Dedifferentiated amniotic fluid mesenchymal stem cell (primary cell): ENCODE measurements at regions not wholly inside any gene's neighbourhood (a gene's known extent, or its start where the extent isn't known, plus 50 kb on each side); places are given as distances from the start of the nearest gene placed in this dataset.

ENCODE experiments used
- DNase-seq: peaks from one replicate; pipeline ENCODE4 v3.0.0-alpha.2; 2016; ENCODE audit errors: extremely low spot score

GRCh38 chr9:108156270-108156998 is 666.9 kb upstream of the KLF4 start:
- DNase-seq = no peak

GRCh38 chr9:108153416-108153815 is 663.8 kb upstream of the KLF4 start:
- no peak for DNase-seq

GRCh38 chr9:108150736-108151586 is 661.4 kb upstream of the KLF4 start:
- DNase-seq = no peak

GRCh38 chr9:108149326-108149725 is 659.8 kb upstream of the KLF4 start:
- no peak for DNase-seq

GRCh38 chr9:108142504-108143201 is 653.1 kb upstream of the KLF4 start:
- peak; percentile 83 for DNase-seq

- no peak for DNase-seq
These were observed 652.6 kb upstream of the KLF4 start for GRCh38 chr9:108142142-108142503.

- DNase-seq = no peak
These were observed 650.3 kb upstream of the KLF4 start for GRCh38 chr9:108139900-108140299.

GRCh38 chr9:108138516-108138915 is 648.9 kb upstream of the KLF4 start:
- DNase-seq = no peak

GRCh38 chr9:108136656-108137055 is 647.1 kb upstream of the KLF4 start:
- peak; percentile 23 for DNase-seq

- no peak for DNase-seq
These were observed 645.0 kb upstream of the KLF4 start for GRCh38 chr9:108134486-108135128.

GRCh38 chr9:108133680-108134079 is 644.1 kb upstream of the KLF4 start:
- DNase-seq = no peak

GRCh38 chr9:108133101-108133500 is 643.5 kb upstream of the KLF4 start:
- DNase-seq = no peak

GRCh38 chr9:108130905-108131304 is 641.3 kb upstream of the KLF4 start:
- DNase-seq = no peak

- DNase-seq = no peak
These were observed 636.1 kb upstream of the KLF4 start for GRCh38 chr9:108125625-108126024.

- DNase-seq = no peak
These were observed 630.1 kb upstream of the KLF4 start for GRCh38 chr9:108119530-108120113.

- no peak for DNase-seq
These were observed 628.2 kb upstream of the KLF4 start for GRCh38 chr9:108117795-108118194.

- no peak for DNase-seq
These were observed 627.7 kb upstream of the KLF4 start for GRCh38 chr9:108117306-108117705.

- no peak for DNase-seq
These were observed 624.0 kb upstream of the KLF4 start for GRCh38 chr9:108113596-108113995.

- DNase-seq = no peak
These were observed 620.5 kb upstream of the KLF4 start for GRCh38 chr9:108109927-108110690.

- peak; percentile 32 for DNase-seq
These were observed 619.4 kb upstream of the KLF4 start for GRCh38 chr9:108108852-108109448.
